Neural cell (in vitro differentiated cells): ENCODE measurements at regions not wholly inside any gene's neighbourhood (a gene's known extent, or its start where the extent isn't known, plus 50 kb on each side); places are given as distances from the start of the nearest gene placed in this dataset.

Experiments
- H2AFZ ChIP-seq: fragments of 200-600, 300-800 bp; sonication (generic), shearing (Covaris generic); 2 replicates; pipeline ENCODE4 v1.6.0; 2014; ENCODE audit warnings: low read depth, mild to moderate bottlenecking, antibody characterized with exemption, low read length, moderate library complexity
- H3F3A ChIP-seq: fragments of 200-600 bp; shearing (Covaris generic); 2 replicates; pipeline ENCODE4 v1.6.1; 2016; ENCODE audit warnings: mild to moderate bottlenecking, moderate library complexity, mixed read lengths, antibody characterized with exemption, low read length; ENCODE audit not compliant: insufficient read depth, poor library complexity, severe bottlenecking
- H3K27ac ChIP-seq: fragments of 200-600, 300-800 bp; sonication (generic), shearing (Covaris generic); 2 replicates; pipeline ENCODE4 v1.5.1; 2014; ENCODE audit warnings: mild to moderate bottlenecking, low read length, moderate library complexity
- H3K27me3 ChIP-seq: fragments of 300-800, 200-600 bp; sonication (generic), shearing (Covaris generic); 2 replicates; pipeline ENCODE4 v1.6.0; 2014; ENCODE audit warnings: mild to moderate bottlenecking, low read depth, low read length, moderate library complexity; ENCODE audit not compliant: insufficient read depth
- H3K36me3 ChIP-seq: fragments of 300-800, 200-600 bp; sonication (generic), shearing (Covaris generic); 2 replicates; pipeline ENCODE4 v1.5.1; 2014; ENCODE audit warnings: mild to moderate bottlenecking, antibody characterized with exemption, low read length, moderate library complexity; ENCODE audit not compliant: insufficient read depth
- H3K4me2 ChIP-seq: fragments of 300-800, 200-600 bp; sonication (generic), shearing (Covaris generic); 2 replicates; pipeline ENCODE4 v1.6.0; 2014; ENCODE audit warnings: mild to moderate bottlenecking, low read length
- H3K4me3 ChIP-seq: fragments of 300-800, 200-600 bp; sonication (generic), shearing (Covaris generic); 2 replicates; pipeline ENCODE4 v1.5.1; 2014; ENCODE audit warnings: mild to moderate bottlenecking, low read length, moderate library complexity
- H3K79me2 ChIP-seq: fragments of 200-600 bp; shearing (Covaris generic); replicated peaks from 2 replicates; pipeline ENCODE4 v1.6.0; 2014; ENCODE audit warnings: mild to moderate bottlenecking, low read length, moderate library complexity; ENCODE audit not compliant: insufficient read depth
- H3K9ac ChIP-seq: fragments of 300-800, 200-600 bp; sonication (generic), shearing (Covaris generic); 2 replicates; pipeline ENCODE4 v1.6.1; 2016; ENCODE audit warnings: mild to moderate bottlenecking, low read length, mixed read lengths
- H3K9me2 ChIP-seq: fragments of 200-600 bp; shearing (Covaris generic); 2 replicates; pipeline ENCODE4 v1.6.1; 2016; ENCODE audit warnings: mild to moderate bottlenecking, low read length, mixed read lengths; ENCODE audit not compliant: insufficient read depth
- H3K9me3 ChIP-seq: fragments of 200-600, 300-800 bp; sonication (generic), shearing (Covaris generic); 2 replicates; pipeline ENCODE4 v1.6.1; 2016; ENCODE audit warnings: mild to moderate bottlenecking, mixed run types, low read length, moderate library complexity, mixed read lengths
- H4K20me1 ChIP-seq: fragments of 200-600 bp; shearing (Covaris generic); 2 replicates; pipeline ENCODE4 v1.6.1; 2016; ENCODE audit warnings: mild to moderate bottlenecking, mixed run types; ENCODE audit not compliant: insufficient read depth
- CTCF ChIP-seq: fragments of 450-650 bp; IDR thresholded peaks from 2 replicates; pipeline ENCODE4 v1.5.1; 2014; ENCODE audit warnings: antibody characterized with exemption, mild to moderate bottlenecking, moderate library complexity; ENCODE audit not compliant: poor library complexity, severe bottlenecking
- EP300 ChIP-seq: fragments of 450-650 bp; conservative IDR thresholded peaks from 2 replicates; pipeline ENCODE4 v1.6.1; 2014; ENCODE audit warnings: antibody characterized with exemption, mild to moderate bottlenecking, moderate library complexity; ENCODE audit not compliant: poor library complexity, severe bottlenecking
- EZH2 ChIP-seq: fragments of 200-600, 300-800 bp; shearing (Covaris generic), sonication (generic); IDR thresholded peaks from 2 replicates; pipeline ENCODE4 v1.6.1; 2014; ENCODE audit warnings: antibody characterized with exemption, low read length, borderline replicate concordance, mild to moderate bottlenecking; ENCODE audit not compliant: insufficient read depth, poor library complexity, severe bottlenecking
- MXI1 ChIP-seq: fragments of 450-650 bp; conservative IDR thresholded peaks from 2 replicates; pipeline ENCODE4 v1.6.1; 2014; ENCODE audit warnings: antibody characterized with exemption, mild to moderate bottlenecking; ENCODE audit not compliant: poor library complexity, severe bottlenecking
- POLR2AphosphoS5 ChIP-seq: IDR thresholded peaks from 2 replicates; pipeline ENCODE4 v1.6.1; 2012
- RAD21 ChIP-seq: fragments of 450-650 bp; conservative IDR thresholded peaks from 2 replicates; pipeline ENCODE4 v1.6.1; 2014; ENCODE audit warnings: antibody characterized with exemption, mild to moderate bottlenecking, moderate library complexity
- REST ChIP-seq: IDR thresholded peaks from 2 replicates; pipeline ENCODE4 v1.6.1; 2012; ENCODE audit warnings: borderline replicate concordance
- SMC3 ChIP-seq: fragments of 450-650 bp; conservative IDR thresholded peaks from 2 replicates; pipeline ENCODE4 v1.6.1; 2014; ENCODE audit warnings: antibody characterized with exemption, mild to moderate bottlenecking, moderate library complexity; ENCODE audit not compliant: poor library complexity
- TAF1 ChIP-seq: IDR thresholded peaks from 2 replicates; pipeline ENCODE4 v1.6.1; 2012; ENCODE audit warnings: low read depth

DNA sequence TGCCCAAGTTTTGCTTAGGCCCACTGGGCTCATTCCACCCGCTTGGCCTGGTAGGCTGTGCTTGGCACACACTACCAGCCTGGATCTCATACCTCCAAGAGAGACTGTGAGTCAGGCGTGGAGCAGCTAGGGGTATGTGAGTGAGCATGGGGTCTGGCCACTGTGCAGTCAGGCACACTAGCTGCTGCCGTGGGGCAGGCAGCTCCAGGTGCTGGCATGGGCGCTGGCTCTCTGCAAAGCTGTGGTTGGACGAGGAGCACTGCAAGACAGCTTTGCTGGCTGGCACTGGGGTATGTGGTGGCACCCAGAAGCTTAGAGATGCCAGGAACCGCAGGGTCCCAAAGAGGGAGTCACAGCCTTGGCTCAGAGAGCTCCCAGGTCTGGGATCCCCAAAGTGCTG is 377.8 kb downstream of the KCTD8 start (continued):
- TF ChIP-seq REST: no peak

- Histone ChIP-seq H3F3A (no peaks in the 10 kb centered on the region), H3K9me2 (no peaks in the 10 kb centered on the region), H3K27ac (no peak overlapping the region), H3K4me2 (no peak overlapping the region), H3K4me3 (no peak overlapping the region), H2AFZ (no peak overlapping the region), H3K36me3 (no peaks in the 10 kb centered on the region), H3K9me3 (no peaks in the 10 kb centered on the region), H3K9ac (no peak overlapping the region), H4K20me1 (no peaks in the 10 kb centered on the region), H3K27me3 (no peaks in the 10 kb centered on the region), H3K79me2 (no peaks in the 10 kb centered on the region)
- no peak for TF ChIP-seq MXI1
- TF ChIP-seq EP300: no peak
- no peak for TF ChIP-seq TAF1
- no peak for TF ChIP-seq REST
- TF ChIP-seq CTCF: no peak
- no peak for TF ChIP-seq POLR2AphosphoS5
- TF ChIP-seq SMC3: no peak
- no peak for TF ChIP-seq RAD21
- no peak for TF ChIP-seq EZH2
Observed at GRCh38 chr4:44071959-44072955, 376.4 kb downstream of the KCTD8 start.
